ENCODE measurements at regions not wholly inside any gene's neighbourhood (a gene's known extent, or its start where the extent isn't known, plus 50 kb on each side); places are given as distances from the start of the nearest gene placed in this dataset.
"Not testable (repeated sequence)": the region's sequence is repeated elsewhere in the genome, so short reads cannot be mapped to it uniquely, and the experiment has no call there.

DNA sequence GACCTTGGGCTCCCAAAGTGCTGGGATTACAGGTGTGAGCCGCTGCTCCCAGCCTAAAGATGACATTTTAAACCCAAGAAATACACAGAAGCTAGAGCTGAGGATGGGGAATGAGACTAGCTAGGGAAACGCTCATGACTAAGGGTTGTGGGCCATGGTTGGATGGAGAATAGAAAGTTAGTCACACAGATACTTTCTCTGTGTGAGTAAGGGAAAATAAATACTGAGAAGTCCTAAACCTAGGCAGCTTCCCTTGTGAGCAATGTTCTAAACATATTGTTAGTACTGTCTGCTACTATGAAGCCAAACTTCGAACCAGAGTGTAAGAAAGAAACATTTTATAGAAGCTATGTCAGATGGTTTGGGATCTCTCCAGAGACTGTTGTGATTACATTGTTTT, 304.8 kb upstream of the STAC start:
- TF ChIP-seq, protein P1, sequence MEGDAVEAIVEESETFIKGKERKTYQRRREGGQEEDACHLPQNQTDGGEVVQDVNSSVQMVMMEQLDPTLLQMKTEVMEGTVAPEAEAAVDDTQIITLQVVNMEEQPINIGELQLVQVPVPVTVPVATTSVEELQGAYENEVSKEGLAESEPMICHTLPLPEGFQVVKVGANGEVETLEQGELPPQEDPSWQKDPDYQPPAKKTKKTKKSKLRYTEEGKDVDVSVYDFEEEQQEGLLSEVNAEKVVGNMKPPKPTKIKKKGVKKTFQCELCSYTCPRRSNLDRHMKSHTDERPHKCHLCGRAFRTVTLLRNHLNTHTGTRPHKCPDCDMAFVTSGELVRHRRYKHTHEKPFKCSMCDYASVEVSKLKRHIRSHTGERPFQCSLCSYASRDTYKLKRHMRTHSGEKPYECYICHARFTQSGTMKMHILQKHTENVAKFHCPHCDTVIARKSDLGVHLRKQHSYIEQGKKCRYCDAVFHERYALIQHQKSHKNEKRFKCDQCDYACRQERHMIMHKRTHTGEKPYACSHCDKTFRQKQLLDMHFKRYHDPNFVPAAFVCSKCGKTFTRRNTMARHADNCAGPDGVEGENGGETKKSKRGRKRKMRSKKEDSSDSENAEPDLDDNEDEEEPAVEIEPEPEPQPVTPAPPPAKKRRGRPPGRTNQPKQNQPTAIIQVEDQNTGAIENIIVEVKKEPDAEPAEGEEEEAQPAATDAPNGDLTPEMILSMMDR (IDR thresholded peaks at IDR 0.05; ENCODE audit: low read length): no peak
- TF ChIP-seq EZH2phosphoT487 (IDR thresholded peaks at IDR 0.05; ENCODE audit: low read length) (no peak), EZH2 (optimal IDR thresholded peaks at IDR 0.05; ENCODE audit: low read depth, low read length) (no peak)
- Histone ChIP-seq H2AFZ (ENCODE audit: low read length) (no peak overlapping the region), H3K4me2 (ENCODE audit: low read depth, low read length) (no peak overlapping the region), H3K36me3 (replicated peaks; ENCODE audit: insufficient read depth, low read length) (no peaks in the 10 kb centered on the region), H3K9me2 (replicated peaks; ENCODE audit: insufficient read depth, low read length) (no peaks in the 10 kb centered on the region), H3K79me2 (ENCODE audit: low read length) (no peaks in the 10 kb centered on the region), H3K4me3 (ENCODE audit: low read length) (no peak overlapping the region), H3K9ac (ENCODE audit: low read length) (no peak overlapping the region), H3K27ac (ENCODE audit: low read length) (no peak overlapping the region), H3K9me3 (replicated peaks; ENCODE audit: insufficient read depth, low read length) (no peaks in the 10 kb centered on the region), H3K4me1 (ENCODE audit: low read length) (peaks cover 12% of the 10 kb centered on the region; the same call in 1 of the 2 replicates), H4K20me1 (ENCODE audit: insufficient read depth, low read length) (no peaks in the 10 kb centered on the region), H3F3A (ENCODE audit: insufficient read depth, low read length) (no peaks in the 10 kb centered on the region), H3K27me3 (replicated peaks; ENCODE audit: insufficient read depth, low read length) (no peaks in the 10 kb centered on the region)
- DNase-seq: no peak

DNA sequence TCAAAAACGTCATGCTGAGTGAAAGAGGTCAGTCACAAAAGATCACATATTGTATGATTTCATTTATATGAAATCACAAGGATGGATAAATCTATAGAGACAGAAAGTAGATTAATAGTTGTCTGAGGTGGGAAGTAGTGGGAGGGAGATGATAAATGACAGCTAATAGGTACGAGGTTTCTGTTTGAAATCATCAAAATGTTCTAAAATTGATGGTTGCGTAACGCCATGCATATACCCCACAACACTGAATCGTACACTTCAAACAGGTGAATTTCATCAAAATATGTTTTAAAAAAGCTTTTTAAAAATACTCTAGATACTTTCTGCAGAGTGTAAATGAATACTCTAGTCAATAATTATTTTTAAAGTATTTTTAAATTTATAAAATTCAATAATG, 303.0 kb upstream of the STAC start:
- H3K4me2 ChIP-seq (ENCODE audit: low read depth, low read length): no peak overlapping the region
- H4K20me1 ChIP-seq (ENCODE audit: insufficient read depth, low read length): no peaks in the 10 kb centered on the region
- H3K9ac ChIP-seq (ENCODE audit: low read length): no peak overlapping the region
- H3K9me2 ChIP-seq (replicated peaks; ENCODE audit: insufficient read depth, low read length): no peaks in the 10 kb centered on the region
- no peak overlapping the region for H2AFZ ChIP-seq (ENCODE audit: low read length)
- no peaks in the 10 kb centered on the region for H3K27me3 ChIP-seq (replicated peaks; ENCODE audit: insufficient read depth, low read length)
- H3K36me3 ChIP-seq (replicated peaks; ENCODE audit: insufficient read depth, low read length): no peaks in the 10 kb centered on the region
- no peaks in the 10 kb centered on the region for H3K9me3 ChIP-seq (replicated peaks; ENCODE audit: insufficient read depth, low read length)
- no peak overlapping the region for H3K4me3 ChIP-seq (ENCODE audit: low read length)
- no peak overlapping the region for H3K27ac ChIP-seq (ENCODE audit: low read length)
- H3K79me2 ChIP-seq (ENCODE audit: low read length): no peaks in the 10 kb centered on the region
- no peak for DNase-seq
- no peaks in the 10 kb centered on the region; the same call in 1 of the 2 replicates for H3K4me1 ChIP-seq (ENCODE audit: low read length)
- TF ChIP-seq, protein P1 (IDR thresholded peaks at IDR 0.05; ENCODE audit: low read length): no peak
- TF ChIP-seq EZH2 (optimal IDR thresholded peaks at IDR 0.05; ENCODE audit: low read depth, low read length) (no peak), EZH2phosphoT487 (IDR thresholded peaks at IDR 0.05; ENCODE audit: low read length) (no peak)
- H3F3A ChIP-seq (ENCODE audit: insufficient read depth, low read length): no peaks in the 10 kb centered on the region

DNA sequence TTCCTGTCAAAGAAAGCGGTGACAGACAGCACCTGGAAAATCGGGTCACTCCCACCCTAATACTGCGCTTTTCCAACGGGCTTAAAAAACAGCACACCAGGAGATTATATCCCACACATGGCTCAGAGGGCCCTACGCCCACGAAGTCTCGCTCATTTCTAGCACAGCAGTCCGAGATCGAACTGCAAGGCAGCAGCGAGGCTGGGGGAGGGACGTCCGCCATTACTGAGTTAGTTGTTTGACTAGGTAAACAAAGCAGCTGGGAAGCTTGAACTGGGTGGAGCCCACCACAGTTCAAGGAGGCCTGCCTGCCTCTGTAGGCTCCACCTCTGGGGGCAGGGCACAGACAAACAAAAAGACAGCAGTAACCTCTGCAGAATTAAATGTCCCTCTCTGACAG, 297.3 kb upstream of the STAC start:
- H3K4me3 ChIP-seq (ENCODE audit: low read length); H3K27ac ChIP-seq (ENCODE audit: low read length); H3K4me2 ChIP-seq (ENCODE audit: low read depth, low read length); H3K9me3 ChIP-seq (replicated peaks; ENCODE audit: insufficient read depth, low read length); H3K9ac ChIP-seq (ENCODE audit: low read length); DNase-seq; H3K9me2 ChIP-seq (replicated peaks; ENCODE audit: insufficient read depth, low read length); H3K4me1 ChIP-seq (ENCODE audit: low read length); H2AFZ ChIP-seq (ENCODE audit: low read length); H3F3A ChIP-seq (ENCODE audit: insufficient read depth, low read length); H3K27me3 ChIP-seq (replicated peaks; ENCODE audit: insufficient read depth, low read length); H3K79me2 ChIP-seq (ENCODE audit: low read length); H3K36me3 ChIP-seq (replicated peaks; ENCODE audit: insufficient read depth, low read length); H4K20me1 ChIP-seq (ENCODE audit: insufficient read depth, low read length): not testable (repeated sequence)

DNA sequence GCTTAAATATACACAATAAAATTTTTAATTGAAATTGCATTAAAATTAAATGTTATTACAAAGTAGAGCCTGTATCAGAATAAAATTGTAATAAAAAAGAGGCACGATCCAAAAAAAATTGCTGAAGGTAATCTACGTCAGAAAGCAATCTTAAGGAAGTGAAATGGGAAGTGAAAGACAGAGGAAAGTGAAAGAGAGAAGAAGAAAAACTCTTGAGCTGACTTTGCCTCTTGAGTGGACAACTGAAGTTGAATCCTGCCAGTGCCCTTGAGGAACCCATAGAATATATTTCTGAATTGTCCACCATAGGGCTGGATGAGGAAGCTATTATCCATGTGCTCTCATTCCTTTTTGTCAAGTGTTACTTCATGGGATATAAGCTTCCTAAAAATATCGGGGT, 285.1 kb upstream of the STAC start:
- no peaks in the 10 kb centered on the region for H3K9me2 ChIP-seq (replicated peaks; ENCODE audit: insufficient read depth, low read length)
- H2AFZ ChIP-seq (ENCODE audit: low read length): no peak overlapping the region
- no peaks in the 10 kb centered on the region for H3K9me3 ChIP-seq (replicated peaks; ENCODE audit: insufficient read depth, low read length)
- H3K27me3 ChIP-seq (replicated peaks; ENCODE audit: insufficient read depth, low read length): no peaks in the 10 kb centered on the region
- H3K4me3 ChIP-seq (ENCODE audit: low read length): no peak overlapping the region
- no peaks in the 10 kb centered on the region for H3F3A ChIP-seq (ENCODE audit: insufficient read depth, low read length)
- H3K4me1 ChIP-seq (ENCODE audit: low read length): no peaks in the 10 kb centered on the region
- H3K79me2 ChIP-seq (ENCODE audit: low read length): no peaks in the 10 kb centered on the region
- no peaks in the 10 kb centered on the region for H3K36me3 ChIP-seq (replicated peaks; ENCODE audit: insufficient read depth, low read length)
- DNase-seq: no peak
- no peak overlapping the region for H3K4me2 ChIP-seq (ENCODE audit: low read depth, low read length)
- no peak overlapping the region for H3K9ac ChIP-seq (ENCODE audit: low read length)
- TF ChIP-seq EZH2phosphoT487 (IDR thresholded peaks at IDR 0.05; ENCODE audit: low read length) (no peak), EZH2 (optimal IDR thresholded peaks at IDR 0.05; ENCODE audit: low read depth, low read length) (no peak)
- TF ChIP-seq, protein P1 (IDR thresholded peaks at IDR 0.05; ENCODE audit: low read length): no peak
- H4K20me1 ChIP-seq (ENCODE audit: insufficient read depth, low read length): no peaks in the 10 kb centered on the region
- H3K27ac ChIP-seq (ENCODE audit: low read length): no peak overlapping the region
